H9 (cell line): ENCODE measurements at regions not wholly inside any gene's neighbourhood (a gene's known extent, or its start where the extent isn't known, plus 50 kb on each side); places are given as distances from the start of the nearest gene placed in this dataset.

Source experiments
- DNase-seq: peaks from one replicate; pipeline ENCODE4 v3.0.0-alpha.2; 2017
- H2AFZ ChIP-seq: one replicate; pipeline ENCODE4 v1.6.1; 2013; ENCODE audit warnings: mild to moderate bottlenecking, low read length, control low read depth, moderate library complexity
- H2AK5ac ChIP-seq: 2 replicates; pipeline ENCODE4 v1.6.1; 2013; ENCODE audit warnings: low read length, control low read depth, mixed read lengths; ENCODE audit not compliant: insufficient read length
- H2BK120ac ChIP-seq: one replicate; pipeline ENCODE4 v1.6.1; 2013; ENCODE audit warnings: low read depth, mild to moderate bottlenecking, low read length, control low read depth, inconsistent platforms; ENCODE audit not compliant: poor library complexity, severe bottlenecking
- H2BK12ac ChIP-seq: 2 replicates; pipeline ENCODE4 v1.6.1; 2013; ENCODE audit warnings: low read length, control low read depth, mixed read lengths, low read depth; ENCODE audit not compliant: insufficient read length
- H2BK15ac ChIP-seq: 2 replicates; pipeline ENCODE4 v1.6.1; 2013; ENCODE audit warnings: low read depth, low read length, control low read depth
- H2BK20ac ChIP-seq: one replicate; pipeline ENCODE4 v1.6.1; 2013; ENCODE audit warnings: low read depth, mild to moderate bottlenecking, low read length, control low read depth, inconsistent platforms; ENCODE audit not compliant: poor library complexity, severe bottlenecking
- H2BK5ac ChIP-seq: 2 replicates; pipeline ENCODE4 v1.6.1; 2013; ENCODE audit warnings: low read length, control low read depth, mixed read lengths; ENCODE audit not compliant: insufficient read length
- H3K14ac ChIP-seq: 2 replicates; pipeline ENCODE4 v1.6.1; 2013; ENCODE audit warnings: low read length, control low read depth; ENCODE audit not compliant: insufficient read depth
- H3K18ac ChIP-seq: 2 replicates; pipeline ENCODE4 v1.6.1; 2013; ENCODE audit warnings: low read depth, mild to moderate bottlenecking, mixed read lengths, low read length, control low read depth; ENCODE audit not compliant: insufficient read length
- H3K23ac ChIP-seq: 2 replicates; pipeline ENCODE4 v1.6.1; 2013; ENCODE audit warnings: low read length, control low read depth, mixed read lengths, low read depth; ENCODE audit not compliant: insufficient read length
- H3K23me2 ChIP-seq: 2 replicates; pipeline ENCODE4 v1.6.1; 2013; ENCODE audit warnings: low read depth, mild to moderate bottlenecking, mixed read lengths, low read length, control low read depth; ENCODE audit not compliant: insufficient read length, poor library complexity, severe bottlenecking
- H3K27ac ChIP-seq: 2 replicates; pipeline ENCODE4 v1.5.1; 2013; ENCODE audit warnings: low read length, control low read depth, mixed read lengths, low read depth; ENCODE audit not compliant: insufficient read length
- H3K27me3 ChIP-seq: 2 replicates; pipeline ENCODE4 v1.6.1; 2013; ENCODE audit warnings: low read length, control low read depth, inconsistent platforms; ENCODE audit not compliant: insufficient read depth
- H3K4ac ChIP-seq: 2 replicates; pipeline ENCODE4 v1.6.1; 2013; ENCODE audit warnings: low read depth, mild to moderate bottlenecking, control low read depth, inconsistent platforms, low read length, moderate library complexity
- H3K4me1 ChIP-seq: 2 replicates; pipeline ENCODE4 v1.6.1; 2013; ENCODE audit warnings: low read length, control low read depth, inconsistent platforms; ENCODE audit not compliant: insufficient read depth
- H3K4me2 ChIP-seq: 2 replicates; pipeline ENCODE4 v1.6.1; 2013; ENCODE audit warnings: low read length, control low read depth, mixed read lengths; ENCODE audit not compliant: insufficient read length, insufficient read depth
- H3K56ac ChIP-seq: 2 replicates; pipeline ENCODE4 v1.6.1; 2013; ENCODE audit warnings: low read depth, mild to moderate bottlenecking, mixed read lengths, low read length, control low read depth; ENCODE audit not compliant: insufficient read length
- H3K79me1 ChIP-seq: 2 replicates; pipeline ENCODE4 v1.6.1; 2013; ENCODE audit warnings: low read depth, mild to moderate bottlenecking, moderate library complexity, low read length, control low read depth, inconsistent platforms; ENCODE audit not compliant: insufficient read depth, poor library complexity, severe bottlenecking
- H3K79me2 ChIP-seq: 2 replicates; pipeline ENCODE4 v1.6.1; 2013; ENCODE audit warnings: low read length, control low read depth, inconsistent platforms; ENCODE audit not compliant: insufficient read depth
- H3K9ac ChIP-seq: 2 replicates; pipeline ENCODE4 v1.6.1; 2013; ENCODE audit warnings: low read length, control low read depth, mixed read lengths; ENCODE audit not compliant: insufficient read length; ENCODE audit errors: extremely low read depth
- H3K9me3 ChIP-seq: one replicate; pipeline ENCODE4 v1.6.1; 2013; ENCODE audit warnings: low read depth, low read length, inconsistent platforms; ENCODE audit not compliant: control insufficient read depth
- H3T11ph ChIP-seq: one replicate; pipeline ENCODE4 v1.6.1; 2013; ENCODE audit warnings: mild to moderate bottlenecking, low read length, control low read depth, inconsistent platforms
- H4K20me1 ChIP-seq: one replicate; pipeline ENCODE4 v1.6.1; 2013; ENCODE audit not compliant: control insufficient read depth, insufficient read length, insufficient read depth
- H4K5ac ChIP-seq: 2 replicates; pipeline ENCODE4 v1.6.1; 2013; ENCODE audit warnings: low read depth, mild to moderate bottlenecking, mixed read lengths, low read length, control low read depth; ENCODE audit not compliant: insufficient read length
- H4K8ac ChIP-seq: replicated peaks from 2 replicates; pipeline ENCODE4 v1.6.1; 2013; ENCODE audit warnings: low read length, control low read depth, mixed read lengths, low read depth; ENCODE audit not compliant: insufficient read length
- H4K91ac ChIP-seq: 2 replicates; pipeline ENCODE4 v1.6.1; 2013; ENCODE audit warnings: low read depth, mild to moderate bottlenecking, moderate library complexity, mixed read lengths, low read length, control low read depth; ENCODE audit not compliant: insufficient read length
- H3K27ac Mint-ChIP-seq, 3 experiments: 2 replicates in 2 of 3; 3 replicates in 1 of 3; pipeline ENCODE4 v1.8.0; 2020 to 2021; ENCODE audit warnings: mixed read lengths in 3 of 3, mild to moderate bottlenecking in 1 of 3, moderate library complexity in 1 of 3
- H3K27me3 Mint-ChIP-seq: 2 replicates; pipeline ENCODE4 v1.8.0; 2021; ENCODE audit warnings: low read depth, mild to moderate bottlenecking, moderate library complexity, mixed read lengths
- H3K36me3 Mint-ChIP-seq, 3 experiments: 2 replicates in 2 of 3; 3 replicates in 1 of 3; pipeline ENCODE4 v1.8.0; 2020 to 2021; ENCODE audit warnings: low read depth in 3 of 3, mixed read lengths in 3 of 3; ENCODE audit not compliant: insufficient read depth in 1 of 3
- H3K4me1 Mint-ChIP-seq, 2 experiments: 2 replicates each; pipeline ENCODE4 v1.8.0; 2020; ENCODE audit warnings: mixed read lengths in 2 of 2
- H3K4me3 Mint-ChIP-seq, 2 experiments: 2 replicates in 1 of 2; 3 replicates in 1 of 2; pipeline ENCODE4 v1.8.0; 2020 to 2021; ENCODE audit warnings: mild to moderate bottlenecking in 2 of 2, mixed read lengths in 2 of 2, moderate library complexity in 1 of 2
- H3K9me3 Mint-ChIP-seq, 2 experiments: 2 replicates in 1 of 2; 3 replicates in 1 of 2; pipeline ENCODE4 v1.8.0; 2020; ENCODE audit warnings: mild to moderate bottlenecking in 2 of 2, mixed read lengths in 2 of 2, moderate library complexity in 1 of 2
- WGBS: extraction: QIAGEN DNeasy Blood & Tissue Kit; methylation state at CpG from one replicate; pipeline ENCODE4 v1.1.7; 2013; ENCODE audit warnings: missing lambda C conversion rate, low lambda C conversion rate, mixed read lengths; ENCODE audit not compliant: insufficient read length; ENCODE audit errors: extremely low coverage; 5-methylcytosine and 5-hydroxymethylcytosine counted together
- TF ChIP-seq, protein P1 (sequence below): fragments of 200-600 bp; sonication (generic); conservative IDR thresholded peaks from 3 replicates; pipeline ENCODE4 v1.8.0; 2021; ENCODE audit warnings: antibody characterized with exemption, mild to moderate bottlenecking

DNA sequence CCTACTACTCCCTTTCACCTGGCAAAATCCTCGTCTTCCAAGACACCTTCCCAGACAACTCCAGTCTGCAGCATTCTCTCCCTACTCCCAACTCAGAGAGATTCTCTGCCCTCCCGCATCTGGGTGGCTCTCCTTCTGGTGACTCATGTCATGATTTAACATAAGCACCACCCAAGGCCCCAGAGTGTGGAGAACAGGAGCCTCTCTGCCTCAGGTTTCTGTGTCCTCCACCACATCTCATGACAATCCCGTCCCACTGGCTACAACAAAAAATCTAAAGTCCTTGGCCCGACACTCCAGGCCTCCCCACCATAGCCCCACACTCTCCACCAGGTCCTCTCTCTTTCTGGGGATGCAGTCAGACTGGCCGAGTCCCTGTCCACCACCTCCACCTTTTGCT lies 197.1 kb downstream of the BCL11A start:
- H3K79me2 ChIP-seq = no peaks in the 10 kb centered on the region
- Mint-ChIP-seq H3K27ac (no peak overlapping the region; a peak in 1 of 7 replicates), H3K36me3 (no peaks in the 10 kb centered on the region), H3K9me3 (no peaks in the 10 kb centered on the region), H3K27me3 (peaks cover 6% of the 10 kb centered on the region), H3K4me1 (peaks cover 19 to 27% of the 10 kb centered on the region in 2 experiments), H3K4me3 (no peak overlapping the region)
- H3K23me2 ChIP-seq = no peaks in the 10 kb centered on the region
- no peak overlapping the region for H2BK20ac ChIP-seq
- no peak overlapping the region for H3K23ac ChIP-seq
- H4K20me1 ChIP-seq = no peaks in the 10 kb centered on the region
- H2AFZ ChIP-seq = no peak overlapping the region
- H3K27me3 ChIP-seq = no peaks in the 10 kb centered on the region
- H3K27ac ChIP-seq = no peak overlapping the region
- H2AK5ac ChIP-seq = no peak overlapping the region
- no peak overlapping the region for H3K14ac ChIP-seq
- H3K18ac ChIP-seq = no peak overlapping the region
- H2BK12ac ChIP-seq = no peak overlapping the region
- H3K79me1 ChIP-seq = no peaks in the 10 kb centered on the region
- H3K4ac ChIP-seq = no peak overlapping the region
- no peaks in the 10 kb centered on the region for H3K9me3 ChIP-seq
- DNase-seq = no peak
- no peak overlapping the region for H3K56ac ChIP-seq
- no peak overlapping the region for H4K5ac ChIP-seq
- TF ChIP-seq, protein P1, sequence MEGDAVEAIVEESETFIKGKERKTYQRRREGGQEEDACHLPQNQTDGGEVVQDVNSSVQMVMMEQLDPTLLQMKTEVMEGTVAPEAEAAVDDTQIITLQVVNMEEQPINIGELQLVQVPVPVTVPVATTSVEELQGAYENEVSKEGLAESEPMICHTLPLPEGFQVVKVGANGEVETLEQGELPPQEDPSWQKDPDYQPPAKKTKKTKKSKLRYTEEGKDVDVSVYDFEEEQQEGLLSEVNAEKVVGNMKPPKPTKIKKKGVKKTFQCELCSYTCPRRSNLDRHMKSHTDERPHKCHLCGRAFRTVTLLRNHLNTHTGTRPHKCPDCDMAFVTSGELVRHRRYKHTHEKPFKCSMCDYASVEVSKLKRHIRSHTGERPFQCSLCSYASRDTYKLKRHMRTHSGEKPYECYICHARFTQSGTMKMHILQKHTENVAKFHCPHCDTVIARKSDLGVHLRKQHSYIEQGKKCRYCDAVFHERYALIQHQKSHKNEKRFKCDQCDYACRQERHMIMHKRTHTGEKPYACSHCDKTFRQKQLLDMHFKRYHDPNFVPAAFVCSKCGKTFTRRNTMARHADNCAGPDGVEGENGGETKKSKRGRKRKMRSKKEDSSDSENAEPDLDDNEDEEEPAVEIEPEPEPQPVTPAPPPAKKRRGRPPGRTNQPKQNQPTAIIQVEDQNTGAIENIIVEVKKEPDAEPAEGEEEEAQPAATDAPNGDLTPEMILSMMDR = no peak
- no peak overlapping the region for H3K9ac ChIP-seq
- H4K91ac ChIP-seq = no peak overlapping the region
- no peak overlapping the region for H4K8ac ChIP-seq
- H3K4me2 ChIP-seq = no peak overlapping the region
- no peak overlapping the region for H2BK5ac ChIP-seq
- no peak overlapping the region for H2BK15ac ChIP-seq
- H2BK120ac ChIP-seq = no peak overlapping the region
- H3K4me1 ChIP-seq = peaks cover 2% of the 10 kb centered on the region; the same call in 1 of the 2 replicates
- no CpG with 5 or more reads among the region's 5 CpGs for WGBS
- no peak overlapping the region for H3T11ph ChIP-seq
